Gastrocnemius medialis (tissue), 4 donors: ENCODE measurements at regions not wholly inside any gene's neighbourhood (a gene's known extent, or its start where the extent isn't known, plus 50 kb on each side); places are given as distances from the start of the nearest gene placed in this dataset.
"Not testable (repeated sequence)": the region's sequence is repeated elsewhere in the genome, so short reads cannot be mapped to it uniquely, and the experiment has no call there.

Source experiments
- ATAC-seq, 2 donors: fragments of 150-250 bp; one replicate each; pipeline ENCODE4 v1.9.1; 2016
- DNase-seq, 2 donors: peaks; one replicate each; pipeline ENCODE4 v3.0.0-alpha.2; 2019
- H3K27ac ChIP-seq, 4 donors: fragments of 200-600 bp; sonication (generic); 1 replicate in 1 of 4; 2 replicates in 3 of 4; pipeline ENCODE4 v1.5.1; 2016 to 2018; ENCODE audit warnings: mild to moderate bottlenecking in 2 of 4, moderate library complexity in 1 of 4
- H3K27me3 ChIP-seq, 3 donors: fragments of 200-600 bp; sonication (generic) in 2 of 3; 1 replicate in 1 of 3; 2 replicates in 2 of 3; pipeline versions ENCODE4 v1.5.1 to v1.6.0; 2016 to 2019; ENCODE audit warnings: mild to moderate bottlenecking in 1 of 3, moderate library complexity in 1 of 3
- H3K36me3 ChIP-seq, 2 donors: fragments of 200-600 bp; sonication (generic) in 1 of 2; one replicate each; pipeline ENCODE4 v1.5.1; 2017 to 2018
- H3K4me1 ChIP-seq, 2 donors: fragments of 200-600 bp; sonication (generic) in 1 of 2; one replicate each; pipeline ENCODE4 v1.5.1; 2016 to 2017; ENCODE audit warnings: mild to moderate bottlenecking in 2 of 2
- H3K4me3 ChIP-seq, 4 donors: fragments of 200-600 bp; sonication (generic) in 3 of 4; 1 replicate in 1 of 4; 2 replicates in 3 of 4; pipeline ENCODE4 v1.5.1; 2016 to 2019; ENCODE audit warnings: mild to moderate bottlenecking in 2 of 4
- H3K9me3 ChIP-seq, 3 donors: fragments of 200-600 bp; sonication (generic) in 2 of 3; 1 replicate in 1 of 3; 2 replicates in 2 of 3; pipeline ENCODE4 v1.5.1; 2016 to 2019
- CTCF ChIP-seq, 5 experiments: fragments of 450-650 bp in 3 of 5; fragments of 200-600 bp in 2 of 5; sonication (generic) in 2 of 5; IDR thresholded peaks in 4 of 5; conservative IDR thresholded peaks in 1 of 5; 1 replicate in 4 of 5; 2 replicates in 1 of 5; pipeline ENCODE4 v1.5.1; 2016 to 2019; ENCODE audit warnings: antibody characterized with exemption in 5 of 5, mild to moderate bottlenecking in 3 of 5, moderate library complexity in 3 of 5
- POLR2A ChIP-seq, 2 donors: fragments of 450-650 bp; IDR thresholded peaks; one replicate each; pipeline ENCODE4 v1.6.1; 2017; ENCODE audit warnings: antibody characterized with exemption in 2 of 2, mild to moderate bottlenecking in 2 of 2, moderate library complexity in 2 of 2
- in situ Hi-C, 4 donors: fragments of 200-750 bp; cut with MboI; loops; one replicate each; pipeline versions ENCODE4 v1.15.0 to v1.8.0; 2017; ENCODE audit warnings: low sequenced_read_pairs in 4 of 4
- intact Hi-C: fragments of 100-400 bp; cut with DNase I; formaldehyde crosslinking; loops from one replicate; pipeline ENCODE4 v1.15.1; 2023; ENCODE audit warnings: low total_unique reads

GRCh38 chr1:71292203-71292602 is 211.4 kb upstream of the ZRANB2 start:
- in situ Hi-C loops (no loop called here), intact Hi-C loops (no loop called here)
- Histone ChIP-seq H3K9me3 (no peaks in the 10 kb centered on the region), H3K27me3 (no peaks in the 10 kb centered on the region), H3K36me3 (no peaks in the 10 kb centered on the region), H3K27ac (no peak overlapping the region), H3K4me3 (no peak overlapping the region), H3K4me1 (no peaks in the 10 kb centered on the region)
- no peak for DNase-seq
- ATAC-seq: no peak
- TF ChIP-seq CTCF (IDR thresholded peaks at IDR 0.05 in 4 of 5, conservative IDR thresholded peaks at IDR 0.05 in 1 of 5) (no peak), POLR2A (IDR thresholded peaks at IDR 0.05) (no peak)

- H3K4me3 ChIP-seq, H3K27ac ChIP-seq, H3K36me3 ChIP-seq, intact Hi-C loops, in situ Hi-C loops, DNase-seq, H3K27me3 ChIP-seq, H3K9me3 ChIP-seq, ATAC-seq, H3K4me1 ChIP-seq: not testable (repeated sequence)
Measured at GRCh38 chr1:71290506-71291237, 209.8 kb upstream of the ZRANB2 start.

GRCh38 chr1:71285529-71285928 is 204.7 kb upstream of the ZRANB2 start:
- H3K4me3 ChIP-seq: no peak overlapping the region
- no peak for ATAC-seq
- no peaks in the 10 kb centered on the region for H3K36me3 ChIP-seq
- no peaks in the 10 kb centered on the region for H3K4me1 ChIP-seq
- no peak for DNase-seq
- no peak overlapping the region for H3K27ac ChIP-seq
- H3K9me3 ChIP-seq: peaks cover 0 to 6% (median 0%) of the 10 kb centered on the region in 3 donors
- H3K27me3 ChIP-seq: no peaks in the 10 kb centered on the region
- in situ Hi-C loops: no loop called here
- TF ChIP-seq CTCF (IDR thresholded peaks at IDR 0.05 in 4 of 5, conservative IDR thresholded peaks at IDR 0.05 in 1 of 5): no peak
- TF ChIP-seq POLR2A (IDR thresholded peaks at IDR 0.05): no peak
- intact Hi-C loops: no loop called here

GRCh38 chr1:71276466-71276865 is 195.6 kb upstream of the ZRANB2 start:
- intact Hi-C loops: no loop called here
- Histone ChIP-seq H3K36me3 (no peaks in the 10 kb centered on the region), H3K4me1 (no peaks in the 10 kb centered on the region), H3K9me3 (no peaks in the 10 kb centered on the region), H3K27me3 (no peaks in the 10 kb centered on the region), H3K27ac (no peak overlapping the region), H3K4me3 (no peak overlapping the region)
- in situ Hi-C loops: no loop called here
- DNase-seq (no peak), ATAC-seq (no peak)
- TF ChIP-seq POLR2A (IDR thresholded peaks at IDR 0.05): no peak
- no peak for TF ChIP-seq CTCF (IDR thresholded peaks at IDR 0.05 in 4 of 5, conservative IDR thresholded peaks at IDR 0.05 in 1 of 5)

GRCh38 chr1:71273334-71273733 is 192.5 kb upstream of the ZRANB2 start:
- TF ChIP-seq CTCF (IDR thresholded peaks at IDR 0.05 in 4 of 5, conservative IDR thresholded peaks at IDR 0.05 in 1 of 5) (no peak), POLR2A (IDR thresholded peaks at IDR 0.05) (no peak)
- DNase-seq: no peak
- no peak for ATAC-seq
- in situ Hi-C loops (no loop called here), intact Hi-C loops (no loop called here)
- Histone ChIP-seq H3K4me3 (no peak overlapping the region), H3K27me3 (no peaks in the 10 kb centered on the region), H3K36me3 (no peaks in the 10 kb centered on the region), H3K9me3 (no peaks in the 10 kb centered on the region), H3K27ac (no peak overlapping the region), H3K4me1 (no peaks in the 10 kb centered on the region)
